HG03432 (cell line): ENCODE measurements at regions not wholly inside any gene's neighbourhood (a gene's known extent, or its start where the extent isn't known, plus 50 kb on each side); places are given as distances from the start of the nearest gene placed in this dataset.

Experiments
- ATAC-seq: cut with Tn5 transposase; IDR thresholded peaks from one replicate; pipeline ENCODE4 v1.9.1; 2021; ENCODE audit warnings: mild to moderate bottlenecking, moderate library complexity; ENCODE audit not compliant: unreplicated experiment

DNA sequence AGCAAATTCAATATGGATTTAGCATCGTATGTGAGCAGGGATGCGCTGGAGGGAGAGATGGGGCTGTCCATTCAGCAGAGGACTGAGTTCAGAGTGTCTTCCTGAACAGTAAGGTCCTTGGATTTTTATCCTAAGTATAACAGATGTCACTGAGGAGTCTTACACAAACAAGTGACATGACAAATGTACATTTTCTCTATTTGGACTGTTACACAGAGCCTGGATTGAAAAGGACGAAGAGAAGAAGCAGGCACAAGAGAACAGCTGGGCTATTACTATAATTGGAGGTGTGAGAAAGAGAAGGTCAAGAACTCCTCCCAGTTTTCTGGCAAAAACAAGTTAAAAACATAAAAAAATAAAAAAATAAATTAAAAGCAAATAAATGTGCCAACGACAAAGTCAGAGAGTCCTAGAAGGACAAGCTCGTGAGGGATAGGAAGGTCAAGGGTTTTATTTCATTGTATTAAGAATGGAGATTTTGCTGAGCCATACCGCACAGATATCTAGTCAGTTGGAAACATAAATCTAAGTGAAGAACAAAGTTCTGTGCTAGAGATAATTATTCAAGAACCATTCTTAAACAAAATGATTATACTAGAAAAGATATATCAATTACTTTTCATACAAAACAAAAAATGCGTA is 1186.3 kb downstream of the EFNB2 start:
- ATAC-seq = no peak

DNA sequence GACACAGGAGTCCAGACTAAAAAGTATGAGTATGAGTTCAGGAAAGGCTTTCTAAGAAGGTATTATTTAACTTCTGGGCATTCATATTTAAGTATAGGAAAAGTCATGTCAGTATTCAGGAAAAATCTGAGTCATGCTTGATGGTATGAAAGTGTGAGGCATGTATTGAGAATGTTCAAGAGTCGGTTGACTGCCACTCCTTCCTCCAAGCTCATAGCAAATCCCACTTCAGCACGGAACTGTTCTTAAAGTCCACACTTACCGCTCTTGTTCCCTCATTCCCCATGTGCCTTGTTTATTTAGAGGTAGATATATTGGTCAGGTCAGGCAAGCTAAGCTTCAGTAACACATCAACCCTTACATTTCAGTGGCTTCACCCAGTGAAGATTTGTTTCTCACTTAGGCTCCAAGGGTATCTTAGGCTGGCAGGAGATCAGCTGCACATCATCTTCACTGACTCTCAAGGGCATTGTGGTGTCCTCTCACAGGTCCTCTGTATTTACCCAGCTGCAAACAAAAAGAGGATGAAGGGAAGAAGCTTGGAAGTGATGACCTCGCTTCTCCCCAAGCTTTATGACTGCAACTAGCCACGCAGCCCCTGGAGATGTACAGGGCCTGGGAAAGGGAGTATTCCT is 1189.2 kb downstream of the EFNB2 start:
- ATAC-seq = no peak

DNA sequence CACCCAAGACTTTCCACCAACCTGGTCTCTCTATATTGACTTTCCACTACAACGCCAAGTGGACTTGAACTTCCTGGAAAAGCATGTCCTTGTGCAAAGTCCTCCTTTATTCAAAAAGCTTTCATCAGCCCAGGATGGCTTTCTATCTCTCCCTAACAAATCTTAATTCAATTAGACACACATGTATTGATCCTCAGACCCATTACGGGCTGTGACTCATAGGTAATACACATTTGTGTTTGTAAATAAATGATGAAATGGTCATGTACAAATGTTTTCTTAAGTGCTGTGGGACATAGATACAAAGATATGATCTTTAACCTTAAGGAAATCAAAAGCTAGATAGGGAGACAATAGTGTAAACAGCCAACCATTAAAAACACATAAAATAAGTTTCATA is 1189.7 kb downstream of the EFNB2 start:
- ATAC-seq = no peak

DNA sequence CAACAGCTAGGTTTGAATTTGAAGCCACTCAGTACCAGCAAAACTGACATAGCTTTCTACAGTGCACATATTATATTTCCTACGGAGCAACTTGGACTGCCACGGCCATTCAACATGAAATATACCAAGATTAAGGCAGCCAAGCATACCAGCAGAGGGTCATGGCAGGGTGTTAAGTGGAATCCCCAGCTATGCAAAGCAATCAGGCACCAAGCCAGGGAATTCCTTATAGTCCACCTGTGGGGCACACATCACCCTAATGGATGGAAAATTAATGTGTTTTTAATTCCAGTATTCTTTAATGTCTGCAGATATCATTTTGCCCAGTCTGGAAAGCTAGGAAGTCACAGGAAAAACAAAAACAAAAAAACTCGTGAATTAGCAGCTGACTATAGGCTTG is 1190.3 kb downstream of the EFNB2 start:
- ATAC-seq = no peak

DNA sequence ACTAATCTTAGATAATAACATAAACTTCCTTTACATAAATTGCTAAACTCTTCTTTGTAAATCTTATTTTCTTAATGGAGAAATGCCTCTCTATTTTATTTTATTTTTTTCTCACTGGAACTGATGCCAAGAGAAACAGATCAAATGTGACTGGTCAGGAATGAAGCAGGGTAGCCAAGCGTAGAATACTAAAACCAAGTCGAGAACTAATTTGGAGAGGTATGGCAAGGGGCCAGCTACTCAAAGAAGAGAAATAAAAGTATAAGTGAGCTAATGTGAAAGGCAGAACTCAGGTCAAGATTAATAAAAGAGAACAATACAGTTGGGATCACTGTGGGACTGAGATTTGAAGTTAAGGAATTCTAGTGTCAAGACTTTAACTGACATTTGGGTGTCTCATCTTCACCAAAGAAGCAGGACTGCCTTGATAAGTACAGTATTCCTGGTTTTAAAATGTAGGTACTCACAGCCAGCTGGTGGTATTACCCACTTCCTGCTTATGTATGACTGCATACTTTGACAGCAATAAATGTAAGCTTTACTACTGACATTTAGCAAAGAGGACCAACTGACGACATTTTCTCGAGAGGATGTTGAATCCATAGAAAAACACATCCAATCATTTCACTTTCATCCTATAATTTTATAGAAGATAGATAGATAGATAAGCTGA is 1192.2 kb downstream of the EFNB2 start:
- ATAC-seq = no peak

DNA sequence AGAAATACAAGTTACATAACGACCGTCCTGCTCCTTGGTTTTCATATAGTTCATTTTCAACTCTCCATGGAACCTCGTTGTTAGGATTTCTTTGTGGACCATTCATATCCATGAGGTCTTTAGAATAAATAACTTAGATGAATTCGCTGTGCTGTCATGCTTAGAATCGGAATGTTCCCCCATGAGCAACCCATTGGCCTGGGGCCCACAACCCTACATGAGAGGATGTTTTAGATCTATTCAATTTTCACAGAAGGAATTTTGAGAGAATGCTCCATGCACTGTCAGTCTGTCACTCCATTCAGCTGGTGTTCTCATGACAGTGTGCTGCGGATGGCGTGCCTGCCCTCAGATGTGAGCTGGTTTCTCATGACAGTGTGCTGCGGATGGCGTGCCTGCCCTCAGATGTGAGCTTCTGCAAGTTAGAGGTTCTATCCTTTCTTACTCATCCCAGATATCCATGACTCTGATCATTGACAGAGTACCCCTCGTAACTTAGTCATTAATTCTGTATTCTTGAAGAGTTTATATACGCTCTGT is 1193.1 kb downstream of the EFNB2 start:
- ATAC-seq = no peak

DNA sequence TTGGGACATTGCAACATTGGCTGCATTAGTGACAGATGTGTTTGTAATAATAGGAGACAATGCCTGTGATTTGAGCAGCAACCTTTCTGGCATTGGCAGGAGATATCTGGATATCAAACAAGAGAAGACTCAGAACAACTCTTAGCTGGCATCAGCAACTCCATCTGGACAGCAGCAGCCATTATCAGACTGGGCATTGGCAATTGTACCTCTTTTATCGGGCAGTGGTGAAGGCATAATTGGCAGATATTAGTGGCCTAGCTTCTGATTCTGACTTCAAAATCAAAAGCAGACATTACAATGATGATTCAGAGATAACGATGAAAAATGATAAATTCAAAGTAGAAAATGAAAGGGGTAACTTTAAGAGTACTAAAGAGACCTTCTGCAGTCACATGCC is 1193.7 kb downstream of the EFNB2 start:
- ATAC-seq = no peak

DNA sequence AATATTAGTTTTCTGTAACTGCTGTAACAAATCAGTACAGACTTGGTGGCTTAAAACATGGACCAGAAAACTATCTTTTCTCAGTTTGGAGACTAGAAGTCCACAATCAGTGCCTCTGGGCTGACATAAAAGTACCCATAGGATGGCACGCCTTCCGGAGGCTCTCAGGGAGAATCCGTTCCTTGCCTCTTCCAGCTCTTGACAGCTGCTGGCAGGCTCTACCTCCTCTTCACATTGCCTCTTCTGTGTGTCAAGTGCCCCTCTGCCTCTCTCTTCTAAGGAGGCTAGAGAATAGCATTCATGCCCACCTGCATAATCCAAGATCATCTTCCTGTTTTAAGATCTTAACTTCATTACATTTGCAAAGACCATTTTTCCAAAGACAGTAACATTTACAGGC is 1194.2 kb downstream of the EFNB2 start:
- ATAC-seq = no peak

DNA sequence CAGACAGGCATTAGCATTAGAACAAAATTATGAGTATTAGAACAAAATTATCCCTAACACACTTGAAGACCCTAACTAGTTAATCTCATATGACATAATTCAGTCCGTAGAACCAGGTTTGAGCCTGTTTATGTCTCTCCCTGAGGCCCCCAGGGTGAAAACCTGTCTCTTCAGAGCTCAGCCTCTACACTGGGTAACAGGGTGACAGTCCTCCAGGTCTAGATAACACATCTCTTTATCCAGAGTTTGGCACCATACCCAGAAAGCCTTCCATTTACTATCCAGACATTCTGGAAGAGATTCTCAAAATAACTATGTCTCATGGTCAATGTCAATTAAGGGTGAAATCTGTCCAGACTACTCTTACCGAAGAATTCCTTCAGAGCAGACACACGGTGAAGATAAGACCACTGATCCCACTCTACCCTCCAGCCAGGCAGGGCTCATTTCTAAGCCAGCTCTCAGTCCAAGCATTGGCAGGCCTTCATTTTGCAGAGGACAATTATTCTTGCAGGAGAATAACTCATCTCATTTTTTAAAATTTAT is 1195.3 kb downstream of the EFNB2 start:
- ATAC-seq = no peak

DNA sequence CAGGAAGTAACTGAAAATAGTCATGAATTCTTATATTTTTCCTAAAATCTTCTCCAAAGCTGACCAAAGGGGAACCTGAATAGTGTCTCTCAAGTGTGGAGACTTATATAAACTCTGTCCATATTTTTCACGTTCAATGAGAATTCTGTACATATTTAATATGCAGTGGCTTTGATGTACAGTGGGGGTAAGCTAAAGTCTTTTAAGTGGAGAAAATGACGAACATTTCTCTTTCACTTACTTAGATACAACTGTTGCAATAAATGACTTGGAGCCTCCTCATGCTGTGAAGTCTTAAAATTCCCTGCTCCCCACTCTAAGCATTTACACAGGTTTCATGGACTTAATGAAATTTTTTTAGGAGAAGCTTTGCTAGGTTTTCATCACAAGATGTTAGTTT is 1196.7 kb downstream of the EFNB2 start:
- ATAC-seq = no peak

DNA sequence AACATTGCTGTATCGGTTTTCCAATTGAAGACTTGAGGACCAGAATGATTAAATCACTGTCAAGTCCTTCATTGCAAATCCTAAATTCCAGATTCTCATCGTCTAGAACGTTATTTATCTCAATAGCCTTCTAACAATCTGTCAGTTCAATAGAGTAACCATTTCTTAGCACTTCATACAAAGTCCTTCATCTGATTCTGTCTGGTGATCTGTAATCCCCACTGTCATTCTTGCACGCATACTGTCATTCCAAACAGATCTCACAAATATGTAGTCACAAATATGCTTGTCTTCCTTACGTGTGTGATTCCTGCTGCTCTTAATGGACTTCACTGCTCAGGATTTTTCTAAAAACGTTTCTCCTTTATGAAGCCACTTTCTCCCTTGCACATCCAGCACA is 1197.5 kb downstream of the EFNB2 start:
- no peak for ATAC-seq

DNA sequence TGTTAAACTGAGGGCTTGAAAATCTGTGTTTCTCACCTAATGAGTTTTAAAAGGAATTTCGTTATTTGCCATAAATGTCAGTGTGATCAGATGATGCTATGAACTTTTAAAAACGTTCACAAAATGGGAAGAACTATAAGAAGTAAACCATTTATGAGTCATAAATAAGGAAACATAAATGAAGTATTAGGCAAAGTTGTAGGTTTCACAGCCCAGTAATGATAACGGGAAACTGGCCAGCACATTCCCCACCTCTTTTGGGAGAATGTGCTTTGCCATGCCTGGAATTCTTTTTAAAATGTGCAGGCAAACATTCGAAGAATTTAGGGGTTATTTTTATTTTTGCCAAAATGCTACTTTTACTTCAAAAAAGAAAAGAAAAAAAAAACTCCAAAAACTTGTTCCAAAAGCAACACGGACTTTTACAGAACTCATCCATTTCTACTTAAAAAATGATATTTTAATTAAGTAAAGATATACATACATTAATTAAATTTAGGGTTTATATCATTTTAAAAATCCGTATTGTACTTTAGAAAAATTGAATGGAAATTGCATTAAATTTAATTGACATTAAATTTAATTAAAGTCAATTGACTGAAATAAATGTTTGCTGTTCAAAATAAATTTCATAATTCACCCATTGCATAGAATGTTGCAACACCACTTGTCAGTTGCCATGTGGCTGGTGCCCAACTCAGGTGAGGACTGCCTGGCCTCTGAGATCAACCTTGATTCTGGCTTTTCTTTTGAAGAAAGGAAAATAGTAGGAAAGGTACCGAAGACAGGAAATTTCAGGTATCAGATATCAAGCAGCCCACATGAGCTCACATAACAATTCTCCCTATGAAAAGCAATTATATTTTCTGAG is 1198.5 kb downstream of the EFNB2 start:
- ATAC-seq = no peak

DNA sequence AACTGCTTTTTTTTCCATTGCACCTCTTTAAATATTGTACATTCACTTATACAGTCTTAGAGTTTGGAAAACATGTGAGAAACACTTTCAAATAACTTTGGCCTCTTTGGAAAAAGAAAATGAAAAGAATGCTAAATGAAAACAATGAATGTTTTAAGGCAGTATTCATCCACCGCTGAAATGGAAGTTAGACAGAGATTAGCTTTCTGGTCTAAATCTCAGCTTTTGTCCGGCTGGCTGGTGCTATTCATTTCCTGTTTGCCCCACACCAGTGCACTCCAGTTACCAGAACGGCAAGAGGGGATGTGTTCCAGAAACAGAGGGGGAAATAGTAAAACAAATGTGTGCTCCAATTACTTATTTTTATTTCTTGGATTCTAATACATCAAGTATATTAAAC is 1201.3 kb downstream of the EFNB2 start:
- ATAC-seq = no peak

DNA sequence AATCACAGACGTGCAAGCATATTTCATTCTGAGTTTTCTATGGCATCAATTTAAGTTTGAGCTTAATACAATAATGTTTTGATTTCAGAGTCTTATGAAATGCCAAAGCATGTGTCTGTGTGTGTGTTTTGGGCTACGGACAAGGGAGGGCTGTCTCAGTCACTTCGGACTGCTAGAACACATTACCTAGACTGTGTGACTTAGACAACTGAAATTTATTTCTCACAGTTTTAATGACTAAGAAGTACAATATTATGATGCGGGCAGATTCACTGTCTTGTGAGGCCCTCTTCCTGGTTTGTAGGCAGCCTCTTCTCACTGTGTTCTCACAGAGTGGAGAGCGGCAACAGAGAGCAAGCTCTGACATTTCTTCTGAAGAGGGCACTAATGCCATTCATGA is 1202.0 kb downstream of the EFNB2 start:
- no peak for ATAC-seq

DNA sequence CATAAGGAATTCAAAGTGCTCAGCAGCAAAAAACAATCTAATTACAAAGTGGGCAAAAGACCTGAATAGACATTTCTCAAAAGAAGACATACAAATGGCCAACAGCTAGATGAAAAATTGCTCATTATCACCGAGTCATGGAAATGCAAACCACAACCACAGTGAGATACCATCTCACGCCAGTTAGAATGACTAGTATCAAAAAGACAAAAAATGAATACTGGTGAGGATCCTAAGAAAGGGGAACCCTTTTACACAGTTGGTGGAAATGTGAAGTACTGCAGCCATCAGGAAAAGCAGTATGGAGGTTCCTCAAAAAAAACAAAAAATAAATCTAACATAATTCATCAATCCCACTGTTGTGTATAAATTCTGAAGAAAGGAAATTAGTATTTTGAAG is 1206.1 kb downstream of the EFNB2 start:
- no peak for ATAC-seq

DNA sequence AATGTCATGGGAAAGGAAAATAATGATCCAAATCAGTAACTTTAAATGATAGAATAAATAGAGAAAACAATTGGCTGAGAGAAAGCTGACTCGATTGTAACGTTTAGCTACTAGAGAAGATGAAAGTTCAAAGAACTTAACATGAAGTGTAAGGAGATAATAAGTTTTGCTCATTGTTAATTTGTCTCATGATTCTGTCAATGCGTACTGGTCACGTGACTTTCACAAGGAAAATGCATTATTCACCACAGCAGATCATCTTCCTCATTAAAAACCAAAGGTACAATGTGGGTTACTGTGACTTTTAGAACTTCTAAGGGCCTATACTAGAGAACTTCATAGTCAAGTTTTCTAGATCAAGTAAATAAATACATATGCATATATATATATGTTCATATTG is 1207.2 kb downstream of the EFNB2 start:
- ATAC-seq = no peak

DNA sequence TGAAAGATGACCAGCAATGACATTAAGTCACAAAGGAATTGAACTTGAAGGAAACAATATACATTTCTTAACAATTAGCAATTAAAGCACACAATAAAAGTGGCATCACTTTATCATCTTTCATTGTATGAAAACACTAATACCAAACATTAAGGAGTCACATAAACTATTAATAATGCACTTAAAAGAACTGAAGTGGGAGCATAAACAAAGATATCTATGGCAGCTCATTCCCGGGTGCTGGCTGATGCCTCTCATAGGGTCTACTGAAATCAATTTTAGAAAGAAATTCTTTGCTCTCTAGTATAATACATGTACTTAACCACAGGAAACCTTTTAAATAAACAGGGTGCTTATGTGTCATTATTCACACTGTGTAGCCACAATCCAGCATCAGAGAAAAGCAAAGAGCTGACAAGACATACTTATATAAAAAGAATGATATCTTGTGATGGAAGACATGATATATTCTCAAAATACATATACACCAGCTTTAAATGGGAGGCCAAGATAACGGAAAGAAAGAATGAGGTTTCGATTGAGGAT is 1207.8 kb downstream of the EFNB2 start:
- no peak for ATAC-seq

DNA sequence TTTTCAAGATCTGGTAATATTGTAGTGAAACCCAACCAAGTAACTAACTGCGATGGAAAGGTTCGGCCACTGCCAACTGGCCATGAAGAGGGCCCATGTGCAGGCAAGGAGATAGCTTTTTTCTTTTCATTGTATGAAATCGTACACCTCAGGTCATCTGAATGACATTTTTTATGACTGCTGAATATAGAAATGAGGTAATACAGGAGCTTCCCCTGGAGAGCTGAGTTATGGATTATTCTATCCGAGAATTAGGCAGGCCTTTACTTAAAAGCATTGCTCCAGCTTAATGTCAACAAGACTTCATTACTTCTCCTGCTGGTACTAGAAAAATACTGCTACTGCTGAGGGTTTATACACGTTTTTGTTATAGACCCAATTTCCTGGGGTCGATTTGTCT is 1215.6 kb downstream of the EFNB2 start:
- ATAC-seq = no peak

DNA sequence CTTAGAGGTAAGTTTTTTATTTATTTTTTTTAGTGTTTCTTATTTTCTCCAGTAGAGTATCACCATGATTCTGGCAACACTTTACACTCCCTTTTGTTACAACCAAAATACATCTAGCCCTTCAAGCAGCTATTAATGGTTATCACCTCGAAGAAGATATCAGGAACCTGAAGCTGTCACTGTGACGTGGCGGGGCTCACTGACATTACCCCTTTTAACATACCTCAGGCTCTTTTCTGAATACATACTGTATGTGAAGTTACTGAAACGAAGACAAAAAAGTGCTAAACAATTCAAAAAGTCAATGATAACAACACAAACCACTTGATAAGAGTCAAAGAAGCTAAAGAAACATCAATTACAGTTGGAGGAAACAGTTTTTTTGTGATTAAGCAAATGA is 1218.7 kb downstream of the EFNB2 start:
- ATAC-seq = no peak

DNA sequence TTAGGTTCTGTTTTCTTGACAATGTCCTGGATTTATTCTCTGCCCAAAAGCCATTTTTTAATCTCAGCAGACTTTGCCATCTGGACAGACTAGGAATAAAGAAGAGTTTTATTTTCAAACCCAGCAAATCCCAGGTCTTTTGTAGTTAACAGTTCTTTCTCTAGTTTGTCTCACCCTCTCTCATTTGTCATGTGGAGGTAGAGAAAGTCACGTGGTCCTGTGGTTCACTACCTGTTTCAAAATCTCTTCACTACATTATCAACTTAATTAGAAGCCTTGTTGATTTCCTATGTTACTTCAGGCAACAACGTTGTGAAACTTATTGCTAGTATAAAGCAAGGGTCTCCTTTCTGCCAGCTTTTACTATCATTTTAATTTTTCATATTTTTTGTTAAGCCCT is 1222.6 kb downstream of the EFNB2 start:
- no peak for ATAC-seq

DNA sequence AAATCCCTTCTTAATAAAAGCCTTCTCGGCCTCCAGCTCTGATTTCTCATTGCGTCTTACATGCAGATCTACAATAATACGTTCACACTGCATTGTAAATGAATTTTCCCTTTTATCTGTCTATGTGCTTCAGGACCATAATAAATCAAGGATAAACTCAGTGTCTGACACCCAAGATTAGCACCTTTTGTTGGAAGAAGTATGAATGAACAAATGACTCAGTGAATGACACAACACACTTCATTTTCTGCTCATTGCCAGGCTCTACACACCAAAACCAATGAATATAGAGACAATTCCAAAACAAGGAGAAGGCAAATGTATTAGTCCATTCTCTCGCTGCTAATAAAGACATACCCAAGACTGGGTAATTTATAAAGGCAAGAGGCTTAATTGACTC is 1224.4 kb downstream of the EFNB2 start:
- no peak for ATAC-seq
